Lung microvascular endothelial cell (primary cell): ENCODE measurements at regions not wholly inside any gene's neighbourhood (a gene's known extent, or its start where the extent isn't known, plus 50 kb on each side); places are given as distances from the start of the nearest gene placed in this dataset.
"Not testable (repeated sequence)": the region's sequence is repeated elsewhere in the genome, so short reads cannot be mapped to it uniquely, and the experiment has no call there.

Source experiments
- DNase-seq, 2 donors: peaks; one replicate each; pipeline versions ENCODE4 v3.0.0 to v3.0.0-alpha.2; 2010; ENCODE audit warnings: low read depth in 2 of 2

- no peak for DNase-seq
These were observed 270.8 kb downstream of the CD83 start for GRCh38 chr6:14388371-14388770.

GRCh38 chr6:14389776-14390175, 272.2 kb downstream of the CD83 start:
- DNase-seq: not testable (repeated sequence)

GRCh38 chr6:14390805-14391204, 273.2 kb downstream of the CD83 start:
- no peak for DNase-seq

GRCh38 chr6:14393910-14394309, 276.3 kb downstream of the CD83 start:
- no peak for DNase-seq

GRCh38 chr6:14396392-14396791, 278.8 kb downstream of the CD83 start:
- DNase-seq: no peak

- DNase-seq: no peak
These were observed 279.4 kb downstream of the CD83 start for GRCh38 chr6:14396826-14397517.

- DNase-seq: no peak
These were observed 279.9 kb downstream of the CD83 start for GRCh38 chr6:14397518-14397901.

- no peak for DNase-seq
These were observed 281.4 kb downstream of the CD83 start for GRCh38 chr6:14398953-14399352.

- no peak for DNase-seq
These were observed 282.1 kb downstream of the CD83 start for GRCh38 chr6:14399635-14400034.

GRCh38 chr6:14401246-14401645, 283.7 kb downstream of the CD83 start:
- DNase-seq: no peak

- no peak for DNase-seq
These were observed 289.2 kb downstream of the CD83 start for GRCh38 chr6:14406614-14407331.

- no peak for DNase-seq
These were observed 290.9 kb downstream of the CD83 start for GRCh38 chr6:14408446-14408845.

- DNase-seq: no peak
These were observed 294.5 kb downstream of the CD83 start for GRCh38 chr6:14412026-14412425.

GRCh38 chr6:14415452-14415851, 297.9 kb downstream of the CD83 start:
- no peak for DNase-seq

GRCh38 chr6:14417377-14417776, 299.8 kb downstream of the CD83 start:
- no peak for DNase-seq

GRCh38 chr6:14419224-14419623, 301.7 kb downstream of the CD83 start:
- not testable (repeated sequence) for DNase-seq

- no peak for DNase-seq
These were observed 304.5 kb downstream of the CD83 start for GRCh38 chr6:14422061-14422460.

- no peak for DNase-seq
These were observed 305.3 kb downstream of the CD83 start for GRCh38 chr6:14422917-14423316.

GRCh38 chr6:14423330-14423729, 305.8 kb downstream of the CD83 start:
- DNase-seq: no peak

GRCh38 chr6:14423955-14424354, 306.4 kb downstream of the CD83 start:
- DNase-seq: no peak

- no peak for DNase-seq
These were observed 308.2 kb downstream of the CD83 start for GRCh38 chr6:14425805-14426204.

GRCh38 chr6:14426281-14426680, 308.7 kb downstream of the CD83 start:
- DNase-seq: no peak

GRCh38 chr6:14428269-14428668, 310.7 kb downstream of the CD83 start:
- no peak for DNase-seq
